H9 (cell line): ENCODE measurements at regions not wholly inside any gene's neighbourhood (a gene's known extent, or its start where the extent isn't known, plus 50 kb on each side); places are given as distances from the start of the nearest gene placed in this dataset.

ENCODE experiments used
- DNase-seq: peaks from one replicate; pipeline ENCODE4 v3.0.0-alpha.2; 2017
- H2AFZ ChIP-seq: one replicate; pipeline ENCODE4 v1.6.1; 2013; ENCODE audit warnings: mild to moderate bottlenecking, low read length, control low read depth, moderate library complexity
- H2AK5ac ChIP-seq: 2 replicates; pipeline ENCODE4 v1.6.1; 2013; ENCODE audit warnings: low read length, control low read depth, mixed read lengths; ENCODE audit not compliant: insufficient read length
- H2BK120ac ChIP-seq: one replicate; pipeline ENCODE4 v1.6.1; 2013; ENCODE audit warnings: low read depth, mild to moderate bottlenecking, low read length, control low read depth, inconsistent platforms; ENCODE audit not compliant: poor library complexity, severe bottlenecking
- H2BK12ac ChIP-seq: 2 replicates; pipeline ENCODE4 v1.6.1; 2013; ENCODE audit warnings: low read length, control low read depth, mixed read lengths, low read depth; ENCODE audit not compliant: insufficient read length
- H2BK15ac ChIP-seq: 2 replicates; pipeline ENCODE4 v1.6.1; 2013; ENCODE audit warnings: low read depth, low read length, control low read depth
- H2BK20ac ChIP-seq: one replicate; pipeline ENCODE4 v1.6.1; 2013; ENCODE audit warnings: low read depth, mild to moderate bottlenecking, low read length, control low read depth, inconsistent platforms; ENCODE audit not compliant: poor library complexity, severe bottlenecking
- H2BK5ac ChIP-seq: 2 replicates; pipeline ENCODE4 v1.6.1; 2013; ENCODE audit warnings: low read length, control low read depth, mixed read lengths; ENCODE audit not compliant: insufficient read length
- H3K14ac ChIP-seq: 2 replicates; pipeline ENCODE4 v1.6.1; 2013; ENCODE audit warnings: low read length, control low read depth; ENCODE audit not compliant: insufficient read depth
- H3K18ac ChIP-seq: 2 replicates; pipeline ENCODE4 v1.6.1; 2013; ENCODE audit warnings: low read depth, mild to moderate bottlenecking, mixed read lengths, low read length, control low read depth; ENCODE audit not compliant: insufficient read length
- H3K23ac ChIP-seq: 2 replicates; pipeline ENCODE4 v1.6.1; 2013; ENCODE audit warnings: low read length, control low read depth, mixed read lengths, low read depth; ENCODE audit not compliant: insufficient read length
- H3K23me2 ChIP-seq: 2 replicates; pipeline ENCODE4 v1.6.1; 2013; ENCODE audit warnings: low read depth, mild to moderate bottlenecking, mixed read lengths, low read length, control low read depth; ENCODE audit not compliant: insufficient read length, poor library complexity, severe bottlenecking
- H3K27ac ChIP-seq: 2 replicates; pipeline ENCODE4 v1.5.1; 2013; ENCODE audit warnings: low read length, control low read depth, mixed read lengths, low read depth; ENCODE audit not compliant: insufficient read length
- H3K27me3 ChIP-seq: 2 replicates; pipeline ENCODE4 v1.6.1; 2013; ENCODE audit warnings: low read length, control low read depth, inconsistent platforms; ENCODE audit not compliant: insufficient read depth
- H3K4ac ChIP-seq: 2 replicates; pipeline ENCODE4 v1.6.1; 2013; ENCODE audit warnings: low read depth, mild to moderate bottlenecking, control low read depth, inconsistent platforms, low read length, moderate library complexity
- H3K4me1 ChIP-seq: 2 replicates; pipeline ENCODE4 v1.6.1; 2013; ENCODE audit warnings: low read length, control low read depth, inconsistent platforms; ENCODE audit not compliant: insufficient read depth
- H3K4me2 ChIP-seq: 2 replicates; pipeline ENCODE4 v1.6.1; 2013; ENCODE audit warnings: low read length, control low read depth, mixed read lengths; ENCODE audit not compliant: insufficient read length, insufficient read depth
- H3K56ac ChIP-seq: 2 replicates; pipeline ENCODE4 v1.6.1; 2013; ENCODE audit warnings: low read depth, mild to moderate bottlenecking, mixed read lengths, low read length, control low read depth; ENCODE audit not compliant: insufficient read length
- H3K79me1 ChIP-seq: 2 replicates; pipeline ENCODE4 v1.6.1; 2013; ENCODE audit warnings: low read depth, mild to moderate bottlenecking, moderate library complexity, low read length, control low read depth, inconsistent platforms; ENCODE audit not compliant: insufficient read depth, poor library complexity, severe bottlenecking
- H3K79me2 ChIP-seq: 2 replicates; pipeline ENCODE4 v1.6.1; 2013; ENCODE audit warnings: low read length, control low read depth, inconsistent platforms; ENCODE audit not compliant: insufficient read depth
- H3K9ac ChIP-seq: 2 replicates; pipeline ENCODE4 v1.6.1; 2013; ENCODE audit warnings: low read length, control low read depth, mixed read lengths; ENCODE audit not compliant: insufficient read length; ENCODE audit errors: extremely low read depth
- H3K9me3 ChIP-seq: one replicate; pipeline ENCODE4 v1.6.1; 2013; ENCODE audit warnings: low read depth, low read length, inconsistent platforms; ENCODE audit not compliant: control insufficient read depth
- H3T11ph ChIP-seq: one replicate; pipeline ENCODE4 v1.6.1; 2013; ENCODE audit warnings: mild to moderate bottlenecking, low read length, control low read depth, inconsistent platforms
- H4K20me1 ChIP-seq: one replicate; pipeline ENCODE4 v1.6.1; 2013; ENCODE audit not compliant: control insufficient read depth, insufficient read length, insufficient read depth
- H4K5ac ChIP-seq: 2 replicates; pipeline ENCODE4 v1.6.1; 2013; ENCODE audit warnings: low read depth, mild to moderate bottlenecking, mixed read lengths, low read length, control low read depth; ENCODE audit not compliant: insufficient read length
- H4K8ac ChIP-seq: replicated peaks from 2 replicates; pipeline ENCODE4 v1.6.1; 2013; ENCODE audit warnings: low read length, control low read depth, mixed read lengths, low read depth; ENCODE audit not compliant: insufficient read length
- H4K91ac ChIP-seq: 2 replicates; pipeline ENCODE4 v1.6.1; 2013; ENCODE audit warnings: low read depth, mild to moderate bottlenecking, moderate library complexity, mixed read lengths, low read length, control low read depth; ENCODE audit not compliant: insufficient read length
- H3K27ac Mint-ChIP-seq, 3 experiments: 2 replicates in 2 of 3; 3 replicates in 1 of 3; pipeline ENCODE4 v1.8.0; 2020 to 2021; ENCODE audit warnings: mixed read lengths in 3 of 3, mild to moderate bottlenecking in 1 of 3, moderate library complexity in 1 of 3
- H3K27me3 Mint-ChIP-seq: 2 replicates; pipeline ENCODE4 v1.8.0; 2021; ENCODE audit warnings: low read depth, mild to moderate bottlenecking, moderate library complexity, mixed read lengths
- H3K36me3 Mint-ChIP-seq, 3 experiments: 2 replicates in 2 of 3; 3 replicates in 1 of 3; pipeline ENCODE4 v1.8.0; 2020 to 2021; ENCODE audit warnings: low read depth in 3 of 3, mixed read lengths in 3 of 3; ENCODE audit not compliant: insufficient read depth in 1 of 3
- H3K4me1 Mint-ChIP-seq, 2 experiments: 2 replicates each; pipeline ENCODE4 v1.8.0; 2020; ENCODE audit warnings: mixed read lengths in 2 of 2
- H3K4me3 Mint-ChIP-seq, 2 experiments: 2 replicates in 1 of 2; 3 replicates in 1 of 2; pipeline ENCODE4 v1.8.0; 2020 to 2021; ENCODE audit warnings: mild to moderate bottlenecking in 2 of 2, mixed read lengths in 2 of 2, moderate library complexity in 1 of 2
- H3K9me3 Mint-ChIP-seq, 2 experiments: 2 replicates in 1 of 2; 3 replicates in 1 of 2; pipeline ENCODE4 v1.8.0; 2020; ENCODE audit warnings: mild to moderate bottlenecking in 2 of 2, mixed read lengths in 2 of 2, moderate library complexity in 1 of 2
- CTCF ChIP-seq: fragments of 200-600 bp; sonication (generic); conservative IDR thresholded peaks from 3 replicates; pipeline ENCODE4 v1.8.0; 2021; ENCODE audit warnings: antibody characterized with exemption, mild to moderate bottlenecking
- WGBS: extraction: QIAGEN DNeasy Blood & Tissue Kit; methylation state at CpG from one replicate; pipeline ENCODE4 v1.1.7; 2013; ENCODE audit warnings: missing lambda C conversion rate, low lambda C conversion rate, mixed read lengths; ENCODE audit not compliant: insufficient read length; ENCODE audit errors: extremely low coverage; 5-methylcytosine and 5-hydroxymethylcytosine counted together

GRCh38 chr18:25459814-25460213 lies 107.8 kb upstream of the ZNF521 start:
- no peak overlapping the region for H3K23ac ChIP-seq
- H3K79me1 ChIP-seq: no peaks in the 10 kb centered on the region
- H3T11ph ChIP-seq: no peak overlapping the region
- no peaks in the 10 kb centered on the region for H3K79me2 ChIP-seq
- Mint-ChIP-seq H3K27me3 (no peaks in the 10 kb centered on the region; the same call in 1 of the 2 replicates), H3K27ac (no peak overlapping the region), H3K4me1 (peaks cover 8 to 11% of the 10 kb centered on the region in 2 experiments; a peak in 3 of 4 replicates), H3K36me3 (no peaks in the 10 kb centered on the region), H3K9me3 (no peaks in the 10 kb centered on the region), H3K4me3 (no peak overlapping the region)
- no peak overlapping the region for H3K9ac ChIP-seq
- H2AK5ac ChIP-seq: no peak overlapping the region
- H3K56ac ChIP-seq: no peak overlapping the region
- no peak overlapping the region for H2AFZ ChIP-seq
- H2BK5ac ChIP-seq: no peak overlapping the region
- no peak overlapping the region for H2BK20ac ChIP-seq
- H4K8ac ChIP-seq: no peak overlapping the region
- no peak overlapping the region for H4K5ac ChIP-seq
- no peak for TF ChIP-seq CTCF
- H3K18ac ChIP-seq: no peak overlapping the region
- H3K27me3 ChIP-seq: no peaks in the 10 kb centered on the region
- no peak overlapping the region for H3K4ac ChIP-seq
- no peak overlapping the region for H4K91ac ChIP-seq
- H3K4me2 ChIP-seq: no peak overlapping the region
- no peaks in the 10 kb centered on the region for H3K4me1 ChIP-seq
- H4K20me1 ChIP-seq: no peaks in the 10 kb centered on the region
- H3K9me3 ChIP-seq: no peaks in the 10 kb centered on the region
- no peak overlapping the region for H2BK15ac ChIP-seq
- no CpG with 5 or more reads among the region's 1 CpG for WGBS
- no peak overlapping the region for H2BK12ac ChIP-seq
- no peak overlapping the region for H3K27ac ChIP-seq
- no peak for DNase-seq
- no peaks in the 10 kb centered on the region for H3K23me2 ChIP-seq
- no peak overlapping the region for H3K14ac ChIP-seq
- no peak overlapping the region for H2BK120ac ChIP-seq
